GM21619 (cell line): ENCODE measurements at regions not wholly inside any gene's neighbourhood (a gene's known extent, or its start where the extent isn't known, plus 50 kb on each side); places are given as distances from the start of the nearest gene placed in this dataset.
"Not testable (repeated sequence)": the region's sequence is repeated elsewhere in the genome, so short reads cannot be mapped to it uniquely, and the experiment has no call there.

ENCODE experiments used
- ATAC-seq: cut with Tn5 transposase; IDR thresholded peaks from one replicate; pipeline ENCODE4 v1.9.1; 2021; ENCODE audit not compliant: unreplicated experiment

GRCh38 chr5:8528106-8528505 lies 659.2 kb downstream of the MTRR start:
- no peak for ATAC-seq

- no peak for ATAC-seq
These were observed 669.9 kb downstream of the MTRR start for GRCh38 chr5:8538821-8539220.

DNA sequence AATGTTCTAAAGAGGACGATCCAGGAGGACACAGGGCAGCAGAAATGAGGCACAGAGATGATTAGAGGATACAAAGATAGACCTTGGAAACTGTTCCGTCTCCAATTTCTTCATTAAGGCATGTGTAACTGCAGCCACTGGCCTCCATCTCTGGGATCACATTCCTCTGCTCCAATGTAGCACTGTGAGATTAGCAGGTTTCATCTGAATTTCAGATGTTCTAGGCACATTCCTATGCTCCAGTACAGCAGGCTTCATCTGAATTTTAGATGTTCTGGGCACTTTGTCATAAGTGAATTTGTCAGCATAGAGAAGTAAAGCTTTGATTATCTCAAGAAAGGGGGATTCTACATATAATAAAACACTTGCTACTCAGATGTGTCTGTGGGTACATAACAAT lies 671.4 kb downstream of the MTRR start:
- no peak for ATAC-seq

DNA sequence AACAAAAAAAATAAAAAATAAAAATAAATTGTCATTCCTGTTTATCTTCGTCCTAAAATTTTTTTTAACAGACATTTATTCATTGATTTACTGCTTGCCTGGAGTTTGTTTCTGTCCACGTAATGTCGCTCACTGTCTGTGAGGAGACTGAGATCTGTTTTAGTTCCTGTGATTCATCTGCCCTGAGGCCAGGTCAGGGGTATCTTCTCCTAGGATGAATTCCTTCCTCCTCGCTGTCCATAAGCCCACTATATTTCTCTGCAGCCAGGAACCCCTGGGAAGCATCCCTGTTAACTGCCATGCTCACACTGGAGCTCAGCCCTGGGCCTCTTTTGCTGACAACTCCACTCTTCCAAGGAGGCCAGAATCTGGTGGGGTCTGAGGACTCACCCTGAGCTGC lies 682.0 kb downstream of the MTRR start:
- no peak for ATAC-seq

GRCh38 chr5:8553364-8553763 lies 684.4 kb downstream of the MTRR start:
- no peak for ATAC-seq

GRCh38 chr5:8557728-8558127 lies 688.8 kb downstream of the MTRR start:
- no peak for ATAC-seq

GRCh38 chr5:8560776-8561175 lies 691.8 kb downstream of the MTRR start:
- no peak for ATAC-seq

GRCh38 chr5:8561224-8561840 lies 692.4 kb downstream of the MTRR start:
- no peak for ATAC-seq

DNA sequence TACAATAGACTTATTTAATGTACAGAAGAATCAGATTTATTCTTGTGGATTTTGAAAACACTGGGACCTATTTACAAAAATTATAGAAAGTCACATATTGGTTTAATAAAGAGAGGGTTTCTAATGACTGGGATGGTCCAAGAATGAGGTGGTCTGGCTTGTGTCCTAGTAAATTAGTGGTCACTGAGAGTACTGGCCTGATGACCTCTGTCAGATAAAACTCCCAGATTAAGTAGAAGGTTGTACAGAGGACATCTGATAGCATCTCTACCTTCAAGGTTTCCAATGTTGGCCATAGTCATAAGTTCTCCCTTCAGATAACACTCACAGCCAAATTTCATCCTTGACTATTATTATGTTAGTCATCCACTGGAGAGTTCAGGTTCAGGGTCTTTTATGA lies 692.9 kb downstream of the MTRR start:
- no peak for ATAC-seq

GRCh38 chr5:8563540-8563939 lies 694.6 kb downstream of the MTRR start:
- not testable (repeated sequence) for ATAC-seq

DNA sequence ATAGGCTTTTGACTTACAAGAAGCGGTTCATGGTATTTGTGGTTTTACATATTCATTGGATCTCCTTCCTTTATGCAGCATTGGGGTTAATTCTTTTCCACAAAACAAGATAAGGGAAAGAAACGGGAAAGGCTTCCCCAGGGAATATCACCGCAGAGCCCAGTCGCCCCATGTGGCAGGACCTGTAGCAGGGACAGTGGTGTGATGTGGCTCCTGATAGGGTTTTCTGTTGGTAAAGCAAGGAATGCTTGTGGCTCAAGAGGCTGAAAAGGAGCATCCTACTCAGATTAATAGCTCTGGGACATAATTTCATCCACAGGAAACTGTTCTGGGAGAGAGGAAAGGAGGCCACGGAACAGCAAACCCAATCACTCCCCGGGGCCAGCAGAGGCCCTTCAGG lies 699.9 kb downstream of the MTRR start:
- no peak for ATAC-seq

- no peak for ATAC-seq
These were observed 701.6 kb downstream of the MTRR start for GRCh38 chr5:8570528-8570927.

DNA sequence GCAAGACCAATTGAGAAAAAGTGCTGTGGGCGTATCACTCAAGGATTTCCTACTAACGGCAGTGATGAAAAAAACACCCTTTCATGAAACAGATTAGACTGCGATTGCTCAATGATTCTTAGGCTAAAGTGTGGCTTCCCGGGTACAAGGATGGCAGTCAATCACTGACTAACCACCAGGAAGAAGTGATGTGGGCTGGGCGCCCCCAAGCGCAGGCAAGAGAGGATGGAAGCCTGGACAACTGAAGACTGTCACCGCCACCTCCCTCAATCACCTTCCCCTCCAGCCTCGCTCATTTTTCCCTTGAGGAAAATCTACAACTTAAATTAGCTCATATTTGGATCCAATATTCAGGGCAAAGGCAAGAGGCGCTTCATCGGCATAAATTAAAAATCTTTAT lies 707.2 kb downstream of the MTRR start:
- no peak for ATAC-seq

DNA sequence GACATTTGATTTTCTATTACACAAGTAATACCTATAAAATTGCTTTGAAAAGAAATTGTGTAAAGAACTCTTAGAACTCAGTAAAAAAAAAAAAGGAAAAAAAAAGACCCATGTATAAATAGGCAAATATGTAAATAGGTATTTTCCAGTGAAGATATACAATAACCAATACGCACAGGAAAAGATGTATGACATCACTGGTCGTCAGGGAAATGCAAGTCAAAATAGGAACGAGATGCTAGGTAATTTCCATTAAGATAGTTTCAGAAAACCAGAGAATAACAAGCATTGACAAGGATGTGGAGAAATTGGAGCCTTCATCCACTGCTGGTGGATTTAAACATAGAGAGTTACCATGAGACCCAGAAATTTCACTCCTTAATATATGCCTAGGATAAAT lies 708.8 kb downstream of the MTRR start:
- ATAC-seq: no peak

DNA sequence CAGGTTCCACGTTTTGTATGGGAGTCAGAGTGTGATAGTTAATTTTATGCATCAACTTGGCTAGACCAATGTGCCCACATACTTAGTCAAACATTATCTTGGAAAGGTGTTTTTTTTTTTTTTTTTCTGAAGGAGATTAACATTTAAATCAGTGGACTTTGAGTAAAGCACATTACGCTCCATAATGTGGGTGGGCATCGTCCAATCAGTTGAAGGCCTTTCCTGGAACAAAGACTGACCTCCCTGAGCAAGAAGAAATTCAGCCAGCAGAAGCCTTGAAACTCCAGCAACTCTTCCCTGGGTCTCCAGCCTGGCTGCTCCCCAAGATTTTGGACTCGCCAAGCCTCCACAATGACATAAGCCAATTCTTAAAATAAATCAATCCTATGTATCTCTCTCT lies 711.4 kb downstream of the MTRR start:
- no peak for ATAC-seq

- ATAC-seq: no peak
These were observed 712.1 kb downstream of the MTRR start for GRCh38 chr5:8581047-8581446.

GRCh38 chr5:8585230-8586018 lies 716.5 kb downstream of the MTRR start:
- no peak for ATAC-seq

- no peak for ATAC-seq
These were observed 722.0 kb downstream of the MTRR start for GRCh38 chr5:8590959-8591358.

DNA sequence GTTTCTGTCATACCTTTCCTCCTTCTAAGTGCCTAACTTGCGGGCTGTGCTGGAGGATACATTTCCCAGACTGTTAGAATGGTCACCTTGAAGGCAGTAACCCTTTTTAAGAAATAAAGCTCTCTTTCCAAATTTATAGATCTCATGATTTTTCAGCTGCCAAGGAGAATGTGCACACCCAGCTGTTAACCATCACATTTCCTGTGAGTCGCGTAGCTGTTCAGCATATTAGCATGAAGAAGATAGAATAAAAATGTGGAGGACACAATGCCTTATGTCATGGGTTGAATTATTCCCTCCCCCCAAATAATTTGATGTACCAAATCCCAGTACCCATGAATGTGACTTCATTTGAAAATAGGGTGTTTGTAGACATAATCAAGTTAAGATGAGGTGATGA lies 729.4 kb downstream of the MTRR start:
- no peak for ATAC-seq

- ATAC-seq: no peak
These were observed 730.0 kb downstream of the MTRR start for GRCh38 chr5:8598996-8599395.

DNA sequence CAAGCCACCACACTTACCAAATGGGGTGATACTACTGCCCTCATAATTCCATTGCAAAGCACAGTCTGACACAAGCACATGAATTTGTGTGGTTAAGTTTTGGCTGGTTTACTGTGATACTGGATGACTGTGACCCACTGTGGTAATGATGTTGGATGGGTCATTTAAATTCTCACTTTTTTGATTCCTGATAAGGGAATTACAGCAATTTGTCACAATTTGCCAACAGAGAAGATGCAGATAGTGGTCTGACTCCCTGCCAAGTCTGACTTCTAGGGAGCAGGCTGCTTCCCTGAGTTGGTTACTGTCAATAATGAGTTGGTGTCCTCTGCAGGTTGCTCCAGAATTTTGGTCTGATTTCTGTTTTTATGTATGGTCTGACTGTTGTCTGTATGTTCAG lies 731.9 kb downstream of the MTRR start:
- no peak for ATAC-seq

DNA sequence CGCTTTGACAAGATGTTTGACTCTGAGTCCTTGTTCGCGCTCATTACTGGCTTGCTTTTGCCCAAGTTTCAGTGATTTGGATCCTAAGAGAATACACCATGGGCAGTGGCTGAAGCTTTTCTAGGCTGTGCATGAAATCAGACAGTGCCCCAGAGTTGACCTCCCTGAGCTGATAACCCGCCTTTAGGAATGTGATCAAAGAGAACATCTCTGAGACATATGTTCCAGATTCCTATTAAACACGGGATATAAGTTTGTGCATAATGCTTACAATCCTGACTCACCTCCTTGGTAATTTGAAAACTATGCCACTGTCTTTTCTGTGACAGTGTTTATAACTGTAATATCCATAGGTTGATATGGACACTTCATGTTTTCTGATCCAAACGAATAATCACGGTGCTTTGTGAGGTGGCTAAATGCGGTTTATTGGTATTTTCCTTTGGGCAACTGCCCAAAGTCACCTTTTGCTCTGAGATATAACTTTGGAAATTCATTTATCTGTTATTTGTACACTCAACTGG lies 732.9 kb downstream of the MTRR start:
- no peak for ATAC-seq

DNA sequence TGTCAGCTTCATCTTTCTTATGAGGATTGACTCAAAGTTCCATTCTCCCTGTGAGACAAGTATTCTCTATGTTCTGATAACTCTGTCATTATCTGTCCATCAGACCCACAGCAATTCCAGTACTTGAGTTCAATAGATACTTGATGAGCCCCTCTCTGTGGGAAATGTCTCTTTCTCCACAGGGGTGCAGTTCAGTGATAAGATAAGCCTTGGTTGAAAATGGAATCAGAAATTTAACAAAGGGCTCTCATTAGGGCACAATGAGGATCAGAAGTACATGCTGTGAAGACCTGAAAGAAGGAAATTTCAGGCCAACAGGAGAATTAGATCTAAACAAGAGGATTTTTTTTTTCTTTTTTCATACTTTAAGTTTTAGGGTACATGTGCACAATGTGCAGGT lies 737.3 kb downstream of the MTRR start:
- ATAC-seq: no peak
